Upper lobe of right lung (tissue), 1 donor: ENCODE measurements at regions not wholly inside any gene's neighbourhood (a gene's known extent, or its start where the extent isn't known, plus 50 kb on each side); places are given as distances from the start of the nearest gene placed in this dataset.

Source experiments
- ATAC-seq: fragments of 200-7000 bp; cut with Tn5 transposase; one replicate; pipeline ENCODE4 v1.9.1; 2020; ENCODE audit warnings: mild to moderate bottlenecking, moderate library complexity
- DNase-seq: peaks from one replicate; pipeline ENCODE4 v3.0.0-alpha.2; 2020
- H3K27ac ChIP-seq: fragments of 200-600 bp; one replicate; pipeline ENCODE4 v1.8.0; 2022
- H3K27me3 ChIP-seq: fragments of 200-600 bp; one replicate; pipeline ENCODE4 v1.8.0; 2022; ENCODE audit warnings: mild to moderate bottlenecking
- H3K36me3 ChIP-seq: fragments of 200-600 bp; one replicate; pipeline ENCODE4 v1.8.0; 2022
- H3K4me1 ChIP-seq: fragments of 200-600 bp; one replicate; pipeline ENCODE4 v1.8.0; 2022
- H3K4me3 ChIP-seq: fragments of 200-600 bp; one replicate; pipeline ENCODE4 v1.8.0; 2022; ENCODE audit warnings: mild to moderate bottlenecking
- H3K9me3 ChIP-seq: fragments of 200-600 bp; one replicate; pipeline ENCODE4 v1.8.0; 2022
- CTCF ChIP-seq: fragments of 200-600 bp; IDR thresholded peaks from one replicate; pipeline ENCODE4 v1.8.0; 2022; ENCODE audit warnings: antibody characterized with exemption
- intact Hi-C: fragments of 100-400 bp; cut with DNase I; formaldehyde crosslinking; loops from one replicate; pipeline ENCODE4 v1.11.0; 2022
- donor health status: DM: no; HTN: yes; CAD: no; lungs with severe emphysema.

- Histone ChIP-seq H3K4me3 (no peak overlapping the region), H3K4me1 (no peaks in the 10 kb centered on the region), H3K27ac (no peak overlapping the region), H3K27me3 (no peaks in the 10 kb centered on the region), H3K9me3 (no peaks in the 10 kb centered on the region), H3K36me3 (no peaks in the 10 kb centered on the region)
- DNase-seq (no peak), ATAC-seq (no peak)
- intact Hi-C loops, result no loop called here
- no peak for TF ChIP-seq CTCF
Observed at GRCh38 chr11:109784536-109784935, 308.7 kb upstream of the ZC3H12C start.

GRCh38 chr11:109785198-109785597 is 308.0 kb upstream of the ZC3H12C start:
- Histone ChIP-seq H3K27ac (no peak overlapping the region), H3K9me3 (no peaks in the 10 kb centered on the region), H3K4me1 (no peaks in the 10 kb centered on the region), H3K36me3 (no peaks in the 10 kb centered on the region), H3K27me3 (no peaks in the 10 kb centered on the region), H3K4me3 (no peak overlapping the region)
- DNase-seq (no peak), ATAC-seq (no peak)
- TF ChIP-seq CTCF, result no peak
- intact Hi-C loops, result no loop called here

- DNase-seq, result no peak
- H3K36me3 ChIP-seq, result no peaks in the 10 kb centered on the region
- no peak overlapping the region for H3K27ac ChIP-seq
- intact Hi-C loops, result no loop called here
- H3K9me3 ChIP-seq, result no peaks in the 10 kb centered on the region
- TF ChIP-seq CTCF, result no peak
- no peak for ATAC-seq
- H3K4me1 ChIP-seq, result no peaks in the 10 kb centered on the region
- no peaks in the 10 kb centered on the region for H3K27me3 ChIP-seq
- H3K4me3 ChIP-seq, result no peak overlapping the region
Observed at GRCh38 chr11:109785714-109786113, 307.5 kb upstream of the ZC3H12C start.

- TF ChIP-seq CTCF, result no peak
- ATAC-seq, result no peak
- intact Hi-C loops, result no loop called here
Observed at GRCh38 chr11:109788948-109789490, 304.2 kb upstream of the ZC3H12C start.

GRCh38 chr11:109789901-109790300 is 303.3 kb upstream of the ZC3H12C start:
- no peaks in the 10 kb centered on the region for H3K36me3 ChIP-seq
- intact Hi-C loops, result no loop called here
- no peak overlapping the region for H3K4me3 ChIP-seq
- no peak for DNase-seq
- no peak for ATAC-seq
- H3K9me3 ChIP-seq, result no peaks in the 10 kb centered on the region
- H3K27ac ChIP-seq, result no peak overlapping the region
- H3K27me3 ChIP-seq, result no peaks in the 10 kb centered on the region
- no peak for TF ChIP-seq CTCF
- no peaks in the 10 kb centered on the region for H3K4me1 ChIP-seq

More at GRCh38 chr11:109788948-109789490, 304.2 kb upstream of the ZC3H12C start:
- Histone ChIP-seq H3K27ac (no peak overlapping the region), H3K9me3 (no peaks in the 10 kb centered on the region), H3K4me1 (no peaks in the 10 kb centered on the region), H3K36me3 (no peaks in the 10 kb centered on the region), H3K4me3 (no peak overlapping the region), H3K27me3 (no peaks in the 10 kb centered on the region)
- DNase-seq, result no peak

GRCh38 chr11:109791337-109791736 is 301.9 kb upstream of the ZC3H12C start:
- ATAC-seq (no peak), DNase-seq (no peak)
- no peaks in the 10 kb centered on the region for H3K4me1 ChIP-seq
- TF ChIP-seq CTCF, result no peak
- no peaks in the 10 kb centered on the region for H3K9me3 ChIP-seq
- no peak overlapping the region for H3K4me3 ChIP-seq
- H3K36me3 ChIP-seq, result no peaks in the 10 kb centered on the region
- intact Hi-C loops, result no loop called here
- no peak overlapping the region for H3K27ac ChIP-seq
- no peaks in the 10 kb centered on the region for H3K27me3 ChIP-seq
